SK-N-SH (cell line): ENCODE measurements at regions not wholly inside any gene's neighbourhood (a gene's known extent, or its start where the extent isn't known, plus 50 kb on each side); places are given as distances from the start of the nearest gene placed in this dataset.

Source experiments
- CTCF ChIA-PET: fragments of 300-600, 350-600 bp; formaldehyde crosslinking; extraction: SDS; loops from one replicate; lab custom pipeline; 2021; lab: Yijun Ruan, JAX
- POLR2A ChIA-PET: fragments of 350-600 bp; sonication (Branson Sonifier 250); formaldehyde crosslinking; extraction: SDS; loops from one replicate; lab custom pipeline; 2020; ENCODE audit warnings: antibody characterized with exemption, inconsistent platforms; lab: Yijun Ruan, JAX
- DNase-seq: peaks from one replicate; pipeline ENCODE4 v3.0.0; 2012
- H2AFZ ChIP-seq: fragments of 200-600 bp; sonication (generic); 2 replicates; pipeline ENCODE4 v1.8.1; 2016; ENCODE audit warnings: antibody characterized with exemption, mild to moderate bottlenecking, low read depth
- H3F3A ChIP-seq: fragments of 200-600 bp; sonication (generic); replicated peaks from 2 replicates; pipeline ENCODE3; 2016; ENCODE audit warnings: antibody characterized with exemption, mild to moderate bottlenecking; ENCODE audit not compliant: insufficient read depth
- H3K27ac ChIP-seq, 2 experiments: fragments of 200-500 bp in 1 of 2; fragments of 200-600 bp in 1 of 2; sonication (Bioruptor generic) in 1 of 2; sonication (generic), shearing (Covaris generic) in 1 of 2; 2 replicates each; pipeline versions ENCODE4 v1.5.1 to v1.6.1; 2014 to 2016; ENCODE audit warnings: low read depth in 2 of 2, inconsistent platforms in 1 of 2, low read length in 1 of 2, mild to moderate bottlenecking in 1 of 2, mixed read lengths in 1 of 2
- H3K27me3 ChIP-seq: fragments of 200-600 bp; sonication (generic), shearing (Covaris generic); 2 replicates; pipeline ENCODE4 v1.6.1; 2016; ENCODE audit warnings: mixed run types; ENCODE audit not compliant: insufficient read depth
- H3K36me3 ChIP-seq, 2 experiments: fragments of 200-500 bp in 1 of 2; fragments of 200-600 bp in 1 of 2; sonication (Bioruptor generic) in 1 of 2; sonication (generic) in 1 of 2; replicated peaks in 1 of 2; 2 replicates each; pipeline versions ENCODE3 to v1.5.1; 2014 to 2016; ENCODE audit warnings: low read length in 1 of 2, mild to moderate bottlenecking in 1 of 2; ENCODE audit not compliant: insufficient read depth in 2 of 2, control insufficient read depth in 1 of 2
- H3K4me1 ChIP-seq, 2 experiments: fragments of 200-500 bp in 1 of 2; fragments of 200-600 bp in 1 of 2; sonication (Bioruptor generic) in 1 of 2; sonication (generic), shearing (Covaris generic) in 1 of 2; 2 replicates each; pipeline versions ENCODE4 v1.5.1 to v1.6.1; 2014 to 2016; ENCODE audit warnings: low read depth in 1 of 2, low read length in 1 of 2, mixed run types in 1 of 2; ENCODE audit not compliant: insufficient read depth in 2 of 2, control insufficient read depth in 1 of 2
- H3K4me2 ChIP-seq: fragments of 200-600 bp; sonication (generic), shearing (Covaris generic); 2 replicates; pipeline ENCODE4 v1.6.1; 2017; ENCODE audit warnings: mixed run types
- H3K4me3 ChIP-seq, 2 experiments: fragments of 200-500 bp in 1 of 2; fragments of 200-600 bp in 1 of 2; sonication (Bioruptor generic) in 1 of 2; sonication (generic), shearing (Covaris generic) in 1 of 2; 2 replicates each; pipeline versions ENCODE4 v1.5.1 to v1.8.1; 2014 to 2016; ENCODE audit warnings: low read depth in 2 of 2, inconsistent platforms in 1 of 2, low read length in 1 of 2, mild to moderate bottlenecking in 1 of 2, mixed read lengths in 1 of 2, moderate library complexity in 1 of 2
- H3K79me2 ChIP-seq: fragments of 200-600 bp; sonication (generic); 2 replicates; pipeline ENCODE4 v1.8.1; 2017; ENCODE audit warnings: mild to moderate bottlenecking; ENCODE audit not compliant: insufficient read depth
- H3K9ac ChIP-seq: fragments of 200-600 bp; sonication (generic); 2 replicates; pipeline ENCODE4 v1.6.1; 2017; ENCODE audit warnings: mixed run types
- H3K9me2 ChIP-seq: fragments of 200-600 bp; sonication (generic); 2 replicates; pipeline ENCODE4 v1.6.1; 2017; ENCODE audit warnings: mixed run types
- H3K9me3 ChIP-seq: fragments of 200-600 bp; sonication (generic); 2 replicates; pipeline ENCODE4 v1.6.1; 2017; ENCODE audit warnings: mixed run types, mild to moderate bottlenecking, moderate library complexity
- H4K20me1 ChIP-seq: fragments of 200-600 bp; sonication (generic); 2 replicates; pipeline ENCODE4 v1.6.1; 2017; ENCODE audit warnings: mild to moderate bottlenecking, mixed run types; ENCODE audit not compliant: insufficient read depth
- CHD2 ChIP-seq: fragments of 150-350 bp; IDR thresholded peaks from 2 replicates; pipeline ENCODE4 v1.6.1; 2018; ENCODE audit warnings: low read length; ENCODE audit not compliant: partially characterized antibody
- FOXM1 ChIP-seq: IDR thresholded peaks from 2 replicates; pipeline ENCODE4 v1.4.0; 2012; ENCODE audit warnings: low read depth, mild to moderate bottlenecking
- GABPA ChIP-seq: IDR thresholded peaks from 2 replicates; pipeline ENCODE4 v1.4.0; 2012; ENCODE audit warnings: low read depth, mild to moderate bottlenecking
- NFIC ChIP-seq: IDR thresholded peaks from 2 replicates; pipeline ENCODE4 v1.4.0; 2012; ENCODE audit warnings: borderline replicate concordance
- NRF1 ChIP-seq: IDR thresholded peaks from 2 replicates; pipeline ENCODE4 v1.6.1; 2012; ENCODE audit warnings: low read depth, mild to moderate bottlenecking, low read length
- PBX3 ChIP-seq: IDR thresholded peaks from 2 replicates; pipeline ENCODE4; 2012
- POLR2AphosphoS5 ChIP-seq: IDR thresholded peaks from 2 replicates; pipeline ENCODE4 v1.6.1; 2012; ENCODE audit warnings: low read depth, low read length
- RAD21 ChIP-seq: IDR thresholded peaks from 2 replicates; pipeline ENCODE4 v1.6.1; 2012; ENCODE audit warnings: mild to moderate bottlenecking, low read length
- RCOR1 ChIP-seq: fragments of 150-350 bp; IDR thresholded peaks from 2 replicates; pipeline ENCODE4 v1.6.1; 2017; ENCODE audit warnings: antibody characterized with exemption, low read length
- SIN3A ChIP-seq: IDR thresholded peaks from 2 replicates; pipeline ENCODE4 v1.6.1; 2012; ENCODE audit warnings: low read depth, mild to moderate bottlenecking, low read length, moderate library complexity, borderline replicate concordance
- SMC3 ChIP-seq: IDR thresholded peaks from 2 replicates; pipeline ENCODE4 v1.6.1; 2012; ENCODE audit warnings: low read depth, low read length, improper control_type of control experiment
- TCF12 ChIP-seq: IDR thresholded peaks from 2 replicates; pipeline ENCODE4 v1.4.0; 2012
- TEAD4 ChIP-seq: IDR thresholded peaks from 2 replicates; pipeline ENCODE4 v1.4.0; 2012; ENCODE audit warnings: mild to moderate bottlenecking, borderline replicate concordance; ENCODE audit not compliant: insufficient read depth
- WGBS: methylation state at CpG from one replicate; pipeline ENCODE4 v1.1.6; 2017; ENCODE audit warnings: low lambda C conversion rate; 5-methylcytosine and 5-hydroxymethylcytosine counted together
- TF ChIP-seq, protein P1 (sequence below): fragments of 150-350 bp; IDR thresholded peaks from 2 replicates; pipeline ENCODE4 v1.6.1; 2016; ENCODE audit warnings: mild to moderate bottlenecking, low read depth, low read length
- TF ChIP-seq, protein P2 (sequence below): fragments of 150-350 bp; IDR thresholded peaks from 2 replicates; pipeline ENCODE4 v1.6.1; 2017; ENCODE audit warnings: antibody characterized with exemption, low read length, low read depth, borderline replicate concordance
- TF ChIP-seq, protein P3 (sequence below): fragments of 200-600 bp; sonication (generic); IDR thresholded peaks from 2 replicates; pipeline ENCODE4 v1.6.1; 2017; ENCODE audit warnings: antibody characterized with exemption, mild to moderate bottlenecking, moderate library complexity

DNA sequence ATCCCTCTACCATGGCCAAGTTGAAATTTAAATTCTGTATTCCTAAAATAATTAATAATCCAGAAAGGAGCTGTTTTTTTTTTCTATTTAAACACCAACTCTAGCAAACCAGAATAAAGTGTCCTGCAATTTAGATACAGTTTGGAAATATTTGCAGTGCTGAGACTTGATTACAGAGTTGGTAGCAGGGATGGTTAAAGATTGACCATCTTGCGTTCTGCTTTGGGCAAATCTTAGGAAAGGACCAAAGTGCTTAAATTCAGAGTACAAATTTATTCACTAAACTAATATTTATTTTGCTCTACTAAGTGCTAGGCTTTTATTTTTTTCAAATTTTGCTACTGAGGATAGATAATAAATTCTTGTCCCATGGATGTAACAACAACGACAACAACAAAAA, 180.2 kb upstream of the AADAT start:
- CTCF ChIA-PET, result interaction anchor here (0.9 to 6.0 kb wide), 3 partner anchors 10 to 18 kb away, joined by 3 to 41 read pairs (median 3); no protein-coding TSS in a partner anchor

GRCh38 chr4:170259631-170260153, 169.9 kb upstream of the AADAT start:
- CTCF ChIA-PET, result interaction anchor here (0.7 to 5.1 kb wide), 56 partner anchors 11 to 1946 kb away, joined by 3 to 58 read pairs (median 4); no protein-coding TSS in a partner anchor
- H2AFZ ChIP-seq, result no peak overlapping the region
- H3F3A ChIP-seq, result no peaks in the 10 kb centered on the region
- H3K4me2 ChIP-seq, result no peak overlapping the region
- POLR2A ChIA-PET, result no interaction called here
- H3K4me1 ChIP-seq, result no peaks in the 10 kb centered on the region
- no peaks in the 10 kb centered on the region for H3K9me3 ChIP-seq
- no peaks in the 10 kb centered on the region for H4K20me1 ChIP-seq
- H3K27me3 ChIP-seq, result peaks cover 4% of the 10 kb centered on the region; the same call in 1 of the 2 replicates
- no peaks in the 10 kb centered on the region for H3K79me2 ChIP-seq
- peak overlapping the region in 1 of 2 experiments; percentile 57; a peak in 1 of 4 replicates for H3K4me3 ChIP-seq
- DNase-seq, result peak; percentile 61
- H3K9ac ChIP-seq, result no peak overlapping the region
- no peaks in the 10 kb centered on the region for H3K9me2 ChIP-seq
- TF ChIP-seq SMC3 (peak; percentile 86), GABPA (no peak), PBX3 (no peak), NFIC (no peak), SIN3A (no peak), NRF1 (no peak), RCOR1 (no peak), CHD2 (no peak), RAD21 (peak; percentile 96)
- TF ChIP-seq, protein P1, sequence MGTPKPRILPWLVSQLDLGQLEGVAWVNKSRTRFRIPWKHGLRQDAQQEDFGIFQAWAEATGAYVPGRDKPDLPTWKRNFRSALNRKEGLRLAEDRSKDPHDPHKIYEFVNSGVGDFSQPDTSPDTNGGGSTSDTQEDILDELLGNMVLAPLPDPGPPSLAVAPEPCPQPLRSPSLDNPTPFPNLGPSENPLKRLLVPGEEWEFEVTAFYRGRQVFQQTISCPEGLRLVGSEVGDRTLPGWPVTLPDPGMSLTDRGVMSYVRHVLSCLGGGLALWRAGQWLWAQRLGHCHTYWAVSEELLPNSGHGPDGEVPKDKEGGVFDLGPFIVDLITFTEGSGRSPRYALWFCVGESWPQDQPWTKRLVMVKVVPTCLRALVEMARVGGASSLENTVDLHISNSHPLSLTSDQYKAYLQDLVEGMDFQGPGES, result no peak
- TF ChIP-seq, protein P2, sequence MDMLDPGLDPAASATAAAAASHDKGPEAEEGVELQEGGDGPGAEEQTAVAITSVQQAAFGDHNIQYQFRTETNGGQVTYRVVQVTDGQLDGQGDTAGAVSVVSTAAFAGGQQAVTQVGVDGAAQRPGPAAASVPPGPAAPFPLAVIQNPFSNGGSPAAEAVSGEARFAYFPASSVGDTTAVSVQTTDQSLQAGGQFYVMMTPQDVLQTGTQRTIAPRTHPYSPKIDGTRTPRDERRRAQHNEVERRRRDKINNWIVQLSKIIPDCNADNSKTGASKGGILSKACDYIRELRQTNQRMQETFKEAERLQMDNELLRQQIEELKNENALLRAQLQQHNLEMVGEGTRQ, result no peak
- TF ChIP-seq, protein P3, sequence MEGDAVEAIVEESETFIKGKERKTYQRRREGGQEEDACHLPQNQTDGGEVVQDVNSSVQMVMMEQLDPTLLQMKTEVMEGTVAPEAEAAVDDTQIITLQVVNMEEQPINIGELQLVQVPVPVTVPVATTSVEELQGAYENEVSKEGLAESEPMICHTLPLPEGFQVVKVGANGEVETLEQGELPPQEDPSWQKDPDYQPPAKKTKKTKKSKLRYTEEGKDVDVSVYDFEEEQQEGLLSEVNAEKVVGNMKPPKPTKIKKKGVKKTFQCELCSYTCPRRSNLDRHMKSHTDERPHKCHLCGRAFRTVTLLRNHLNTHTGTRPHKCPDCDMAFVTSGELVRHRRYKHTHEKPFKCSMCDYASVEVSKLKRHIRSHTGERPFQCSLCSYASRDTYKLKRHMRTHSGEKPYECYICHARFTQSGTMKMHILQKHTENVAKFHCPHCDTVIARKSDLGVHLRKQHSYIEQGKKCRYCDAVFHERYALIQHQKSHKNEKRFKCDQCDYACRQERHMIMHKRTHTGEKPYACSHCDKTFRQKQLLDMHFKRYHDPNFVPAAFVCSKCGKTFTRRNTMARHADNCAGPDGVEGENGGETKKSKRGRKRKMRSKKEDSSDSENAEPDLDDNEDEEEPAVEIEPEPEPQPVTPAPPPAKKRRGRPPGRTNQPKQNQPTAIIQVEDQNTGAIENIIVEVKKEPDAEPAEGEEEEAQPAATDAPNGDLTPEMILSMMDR, result peak; percentile 100
- TF ChIP-seq, all 33 proteins: peak for 3
- Histone ChIP-seq H3K27ac (no peak overlapping the region), H3K36me3 (no peaks in the 10 kb centered on the region)
- WGBS, result under 1% methylated on average over 6 of the region's 6 CpGs

More for the DNA sequence above, 180.2 kb upstream of the AADAT start:
- no peaks in the 10 kb centered on the region for H3F3A ChIP-seq
- no peak for DNase-seq
- H4K20me1 ChIP-seq, result no peaks in the 10 kb centered on the region
- H3K9me3 ChIP-seq, result no peaks in the 10 kb centered on the region
- TF ChIP-seq FOXM1, result no peak
- TF ChIP-seq GABPA, result no peak
- TF ChIP-seq TCF12, result no peak
- TF ChIP-seq TEAD4, result no peak
- TF ChIP-seq POLR2AphosphoS5, result no peak
- H3K4me1 ChIP-seq, result no peaks in the 10 kb centered on the region
- no peak overlapping the region for H3K4me3 ChIP-seq
- WGBS, result 31% methylated on average over 2 of the region's 2 CpGs
- no peak overlapping the region for H3K27ac ChIP-seq
- no peak overlapping the region for H3K4me2 ChIP-seq
- H2AFZ ChIP-seq, result no peak overlapping the region
- H3K36me3 ChIP-seq, result no peaks in the 10 kb centered on the region
- H3K9me2 ChIP-seq, result no peaks in the 10 kb centered on the region
- POLR2A ChIA-PET, result interaction anchor here (0.6 kb wide), 1 partner anchor 135 kb away, joined by 3 read pairs; no protein-coding TSS in a partner anchor
- H3K79me2 ChIP-seq, result no peaks in the 10 kb centered on the region
- peaks cover 7% of the 10 kb centered on the region; the same call in 1 of the 2 replicates for H3K27me3 ChIP-seq
- H3K9ac ChIP-seq, result no peak overlapping the region
